H9 (cell line): ENCODE measurements at regions not wholly inside any gene's neighbourhood (a gene's known extent, or its start where the extent isn't known, plus 50 kb on each side); places are given as distances from the start of the nearest gene placed in this dataset.

Experiments
- DNase-seq: peaks from one replicate; pipeline ENCODE4 v3.0.0-alpha.2; 2017
- H2AFZ ChIP-seq: one replicate; pipeline ENCODE4 v1.6.1; 2013; ENCODE audit warnings: mild to moderate bottlenecking, low read length, control low read depth, moderate library complexity
- H2AK5ac ChIP-seq: 2 replicates; pipeline ENCODE4 v1.6.1; 2013; ENCODE audit warnings: low read length, control low read depth, mixed read lengths; ENCODE audit not compliant: insufficient read length
- H2BK120ac ChIP-seq: one replicate; pipeline ENCODE4 v1.6.1; 2013; ENCODE audit warnings: low read depth, mild to moderate bottlenecking, low read length, control low read depth, inconsistent platforms; ENCODE audit not compliant: poor library complexity, severe bottlenecking
- H2BK12ac ChIP-seq: 2 replicates; pipeline ENCODE4 v1.6.1; 2013; ENCODE audit warnings: low read length, control low read depth, mixed read lengths, low read depth; ENCODE audit not compliant: insufficient read length
- H2BK15ac ChIP-seq: 2 replicates; pipeline ENCODE4 v1.6.1; 2013; ENCODE audit warnings: low read depth, low read length, control low read depth
- H2BK20ac ChIP-seq: one replicate; pipeline ENCODE4 v1.6.1; 2013; ENCODE audit warnings: low read depth, mild to moderate bottlenecking, low read length, control low read depth, inconsistent platforms; ENCODE audit not compliant: poor library complexity, severe bottlenecking
- H2BK5ac ChIP-seq: 2 replicates; pipeline ENCODE4 v1.6.1; 2013; ENCODE audit warnings: low read length, control low read depth, mixed read lengths; ENCODE audit not compliant: insufficient read length
- H3K14ac ChIP-seq: 2 replicates; pipeline ENCODE4 v1.6.1; 2013; ENCODE audit warnings: low read length, control low read depth; ENCODE audit not compliant: insufficient read depth
- H3K18ac ChIP-seq: 2 replicates; pipeline ENCODE4 v1.6.1; 2013; ENCODE audit warnings: low read depth, mild to moderate bottlenecking, mixed read lengths, low read length, control low read depth; ENCODE audit not compliant: insufficient read length
- H3K23ac ChIP-seq: 2 replicates; pipeline ENCODE4 v1.6.1; 2013; ENCODE audit warnings: low read length, control low read depth, mixed read lengths, low read depth; ENCODE audit not compliant: insufficient read length
- H3K23me2 ChIP-seq: 2 replicates; pipeline ENCODE4 v1.6.1; 2013; ENCODE audit warnings: low read depth, mild to moderate bottlenecking, mixed read lengths, low read length, control low read depth; ENCODE audit not compliant: insufficient read length, poor library complexity, severe bottlenecking
- H3K27ac ChIP-seq: 2 replicates; pipeline ENCODE4 v1.5.1; 2013; ENCODE audit warnings: low read length, control low read depth, mixed read lengths, low read depth; ENCODE audit not compliant: insufficient read length
- H3K27me3 ChIP-seq: 2 replicates; pipeline ENCODE4 v1.6.1; 2013; ENCODE audit warnings: low read length, control low read depth, inconsistent platforms; ENCODE audit not compliant: insufficient read depth
- H3K4ac ChIP-seq: 2 replicates; pipeline ENCODE4 v1.6.1; 2013; ENCODE audit warnings: low read depth, mild to moderate bottlenecking, control low read depth, inconsistent platforms, low read length, moderate library complexity
- H3K4me1 ChIP-seq: 2 replicates; pipeline ENCODE4 v1.6.1; 2013; ENCODE audit warnings: low read length, control low read depth, inconsistent platforms; ENCODE audit not compliant: insufficient read depth
- H3K4me2 ChIP-seq: 2 replicates; pipeline ENCODE4 v1.6.1; 2013; ENCODE audit warnings: low read length, control low read depth, mixed read lengths; ENCODE audit not compliant: insufficient read length, insufficient read depth
- H3K56ac ChIP-seq: 2 replicates; pipeline ENCODE4 v1.6.1; 2013; ENCODE audit warnings: low read depth, mild to moderate bottlenecking, mixed read lengths, low read length, control low read depth; ENCODE audit not compliant: insufficient read length
- H3K79me1 ChIP-seq: 2 replicates; pipeline ENCODE4 v1.6.1; 2013; ENCODE audit warnings: low read depth, mild to moderate bottlenecking, moderate library complexity, low read length, control low read depth, inconsistent platforms; ENCODE audit not compliant: insufficient read depth, poor library complexity, severe bottlenecking
- H3K79me2 ChIP-seq: 2 replicates; pipeline ENCODE4 v1.6.1; 2013; ENCODE audit warnings: low read length, control low read depth, inconsistent platforms; ENCODE audit not compliant: insufficient read depth
- H3K9ac ChIP-seq: 2 replicates; pipeline ENCODE4 v1.6.1; 2013; ENCODE audit warnings: low read length, control low read depth, mixed read lengths; ENCODE audit not compliant: insufficient read length; ENCODE audit errors: extremely low read depth
- H3K9me3 ChIP-seq: one replicate; pipeline ENCODE4 v1.6.1; 2013; ENCODE audit warnings: low read depth, low read length, inconsistent platforms; ENCODE audit not compliant: control insufficient read depth
- H3T11ph ChIP-seq: one replicate; pipeline ENCODE4 v1.6.1; 2013; ENCODE audit warnings: mild to moderate bottlenecking, low read length, control low read depth, inconsistent platforms
- H4K20me1 ChIP-seq: one replicate; pipeline ENCODE4 v1.6.1; 2013; ENCODE audit not compliant: control insufficient read depth, insufficient read length, insufficient read depth
- H4K5ac ChIP-seq: 2 replicates; pipeline ENCODE4 v1.6.1; 2013; ENCODE audit warnings: low read depth, mild to moderate bottlenecking, mixed read lengths, low read length, control low read depth; ENCODE audit not compliant: insufficient read length
- H4K8ac ChIP-seq: replicated peaks from 2 replicates; pipeline ENCODE4 v1.6.1; 2013; ENCODE audit warnings: low read length, control low read depth, mixed read lengths, low read depth; ENCODE audit not compliant: insufficient read length
- H4K91ac ChIP-seq: 2 replicates; pipeline ENCODE4 v1.6.1; 2013; ENCODE audit warnings: low read depth, mild to moderate bottlenecking, moderate library complexity, mixed read lengths, low read length, control low read depth; ENCODE audit not compliant: insufficient read length
- H3K27ac Mint-ChIP-seq, 3 experiments: 2 replicates in 2 of 3; 3 replicates in 1 of 3; pipeline ENCODE4 v1.8.0; 2020 to 2021; ENCODE audit warnings: mixed read lengths in 3 of 3, mild to moderate bottlenecking in 1 of 3, moderate library complexity in 1 of 3
- H3K27me3 Mint-ChIP-seq: 2 replicates; pipeline ENCODE4 v1.8.0; 2021; ENCODE audit warnings: low read depth, mild to moderate bottlenecking, moderate library complexity, mixed read lengths
- H3K36me3 Mint-ChIP-seq, 3 experiments: 2 replicates in 2 of 3; 3 replicates in 1 of 3; pipeline ENCODE4 v1.8.0; 2020 to 2021; ENCODE audit warnings: low read depth in 3 of 3, mixed read lengths in 3 of 3; ENCODE audit not compliant: insufficient read depth in 1 of 3
- H3K4me1 Mint-ChIP-seq, 2 experiments: 2 replicates each; pipeline ENCODE4 v1.8.0; 2020; ENCODE audit warnings: mixed read lengths in 2 of 2
- H3K4me3 Mint-ChIP-seq, 2 experiments: 2 replicates in 1 of 2; 3 replicates in 1 of 2; pipeline ENCODE4 v1.8.0; 2020 to 2021; ENCODE audit warnings: mild to moderate bottlenecking in 2 of 2, mixed read lengths in 2 of 2, moderate library complexity in 1 of 2
- H3K9me3 Mint-ChIP-seq, 2 experiments: 2 replicates in 1 of 2; 3 replicates in 1 of 2; pipeline ENCODE4 v1.8.0; 2020; ENCODE audit warnings: mild to moderate bottlenecking in 2 of 2, mixed read lengths in 2 of 2, moderate library complexity in 1 of 2
- CTCF ChIP-seq: fragments of 200-600 bp; sonication (generic); conservative IDR thresholded peaks from 3 replicates; pipeline ENCODE4 v1.8.0; 2021; ENCODE audit warnings: antibody characterized with exemption, mild to moderate bottlenecking
- WGBS: extraction: QIAGEN DNeasy Blood & Tissue Kit; methylation state at CpG from one replicate; pipeline ENCODE4 v1.1.7; 2013; ENCODE audit warnings: missing lambda C conversion rate, low lambda C conversion rate, mixed read lengths; ENCODE audit not compliant: insufficient read length; ENCODE audit errors: extremely low coverage; 5-methylcytosine and 5-hydroxymethylcytosine counted together

- no peak overlapping the region for H3K56ac ChIP-seq
- no peaks in the 10 kb centered on the region for H3K79me2 ChIP-seq
- H3K4ac ChIP-seq = no peak overlapping the region
- TF ChIP-seq CTCF = no peak
- H3K23ac ChIP-seq = no peak overlapping the region
- Mint-ChIP-seq H3K9me3 (peaks cover under 1 to 3% of the 10 kb centered on the region in 2 experiments; a peak in 4 of 5 replicates), H3K27me3 (no peaks in the 10 kb centered on the region), H3K4me3 (no peak overlapping the region), H3K36me3 (peaks cover 0 to 3% (median 0%) of the 10 kb centered on the region in 3 experiments; a peak in 1 of 7 replicates), H3K27ac (no peak overlapping the region; a peak in 1 of 7 replicates), H3K4me1 (peaks cover 5 to 8% of the 10 kb centered on the region in 2 experiments; a peak in 2 of 4 replicates)
- WGBS = no CpG with 5 or more reads among the region's 3 CpGs
- H2BK15ac ChIP-seq = no peak overlapping the region
- H3K9ac ChIP-seq = no peak overlapping the region
- no peak overlapping the region for H4K91ac ChIP-seq
- H3K4me2 ChIP-seq = no peak overlapping the region
- H3K4me1 ChIP-seq = no peaks in the 10 kb centered on the region; the same call in 1 of the 2 replicates
- H3T11ph ChIP-seq = no peak overlapping the region
- no peaks in the 10 kb centered on the region for H4K20me1 ChIP-seq
- H4K5ac ChIP-seq = no peak overlapping the region
- H3K27ac ChIP-seq = no peak overlapping the region
- no peak overlapping the region for H2AK5ac ChIP-seq
- no peak overlapping the region for H4K8ac ChIP-seq
- H2BK20ac ChIP-seq = no peak overlapping the region
- H3K27me3 ChIP-seq = no peaks in the 10 kb centered on the region
- no peaks in the 10 kb centered on the region for H3K79me1 ChIP-seq
- H2BK120ac ChIP-seq = no peak overlapping the region
- DNase-seq = no peak
- no peaks in the 10 kb centered on the region for H3K23me2 ChIP-seq
- no peak overlapping the region for H2BK5ac ChIP-seq
- no peak overlapping the region for H2AFZ ChIP-seq
- no peak overlapping the region for H3K18ac ChIP-seq
- no peaks in the 10 kb centered on the region for H3K9me3 ChIP-seq
- no peak overlapping the region for H3K14ac ChIP-seq
- no peak overlapping the region for H2BK12ac ChIP-seq
Measured at GRCh38 chr14:97726676-97727075, 929.5 kb downstream of the VRK1 start.
